NCI-H2171 (cell line): ENCODE measurements at regions not wholly inside any gene's neighbourhood (a gene's known extent, or its start where the extent isn't known, plus 50 kb on each side); places are given as distances from the start of the nearest gene placed in this dataset.
"Not testable (repeated sequence)": the region's sequence is repeated elsewhere in the genome, so short reads cannot be mapped to it uniquely, and the experiment has no call there.

Experiments
- DNase-seq: peaks from one replicate; lab custom pipeline; 2025; lab: John Stamatoyannopoulos, UW

DNA sequence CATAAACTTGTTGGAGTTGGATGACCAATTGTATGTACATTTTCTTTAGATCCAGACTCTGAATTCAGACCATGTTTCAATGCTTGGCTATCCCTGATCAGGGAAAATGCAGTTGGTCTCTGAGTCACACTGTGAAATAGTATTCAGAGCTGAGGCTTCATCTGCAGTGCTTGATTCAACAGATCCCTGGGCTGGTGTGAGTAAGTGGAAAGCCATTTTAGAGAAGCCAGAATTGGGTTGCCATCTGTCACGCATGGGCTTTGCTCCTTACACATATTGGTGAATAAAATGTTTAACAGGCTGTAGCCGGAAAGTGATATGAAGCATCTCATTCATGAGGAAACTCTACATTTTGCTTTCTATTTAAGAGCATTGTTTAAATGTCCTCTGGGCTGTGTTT is 50.0 kb upstream of the ACYP2 start:
- DNase-seq, result peak; percentile 75

DNA sequence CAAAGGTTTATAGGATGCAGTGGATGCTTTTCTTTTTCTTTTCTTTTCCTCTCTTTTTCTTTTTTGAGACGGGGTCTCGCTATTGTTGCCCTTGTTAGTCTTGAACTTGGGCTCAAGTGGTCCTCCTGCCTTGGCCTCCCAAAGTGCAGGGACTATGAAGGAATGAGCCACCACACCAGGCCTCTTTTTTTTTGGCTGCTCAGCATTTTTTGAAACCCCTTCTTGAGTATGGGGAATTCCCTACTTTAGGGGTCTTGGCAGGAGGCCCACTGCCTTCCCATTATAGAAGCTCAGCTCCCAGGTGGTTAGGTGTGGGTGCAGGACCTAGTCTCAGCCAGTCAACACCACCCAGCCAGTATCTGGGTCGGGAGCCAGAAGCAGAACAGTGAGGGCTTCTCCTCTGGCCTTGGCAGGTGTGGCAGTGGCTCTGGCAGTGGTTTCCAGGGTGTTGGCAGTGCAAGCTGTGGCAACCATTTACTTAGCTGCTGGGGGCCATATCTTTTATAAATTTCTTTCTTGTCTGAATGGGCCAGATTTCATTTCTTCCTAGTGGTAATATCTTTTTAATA is 51.4 kb upstream of the ACYP2 start:
- DNase-seq, result no peak

DNA sequence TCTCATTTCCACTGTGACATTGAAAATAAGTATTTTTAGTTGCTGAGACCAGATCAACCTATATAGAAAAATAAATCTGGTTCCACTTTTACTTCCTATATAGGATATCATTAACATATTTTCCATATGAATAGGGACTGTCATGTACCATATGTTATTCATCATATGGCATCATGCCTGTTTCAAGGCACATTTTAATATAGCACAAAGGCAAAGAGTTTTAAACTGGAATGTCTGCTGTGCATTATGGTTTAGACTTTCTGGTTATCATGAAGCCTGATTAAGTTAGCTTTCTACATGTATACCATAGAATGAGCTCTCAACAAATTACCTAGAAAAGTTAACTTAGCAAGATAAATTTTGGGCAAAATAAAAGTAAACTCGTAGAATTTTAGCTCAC is 53.0 kb upstream of the ACYP2 start:
- DNase-seq, result no peak

DNA sequence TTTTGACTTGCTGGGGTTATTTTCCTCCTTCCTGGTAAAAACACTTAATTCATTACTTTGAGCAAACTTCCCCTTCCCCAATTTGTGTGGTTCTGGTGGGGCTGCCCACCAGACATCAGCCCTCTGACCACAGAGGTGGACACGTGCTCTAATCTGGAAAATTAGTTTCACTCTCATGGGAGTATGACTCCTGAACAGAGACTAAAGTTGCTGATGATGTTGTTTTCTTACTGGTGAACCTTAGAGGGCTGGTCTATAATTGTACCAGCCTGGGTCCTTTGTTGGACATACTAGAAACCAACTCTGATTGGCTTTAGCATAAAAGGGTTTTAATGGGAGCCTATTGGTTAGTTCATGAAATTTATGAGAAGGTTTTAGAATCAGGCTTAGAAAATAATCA is 54.1 kb upstream of the ACYP2 start:
- DNase-seq, result no peak

DNA sequence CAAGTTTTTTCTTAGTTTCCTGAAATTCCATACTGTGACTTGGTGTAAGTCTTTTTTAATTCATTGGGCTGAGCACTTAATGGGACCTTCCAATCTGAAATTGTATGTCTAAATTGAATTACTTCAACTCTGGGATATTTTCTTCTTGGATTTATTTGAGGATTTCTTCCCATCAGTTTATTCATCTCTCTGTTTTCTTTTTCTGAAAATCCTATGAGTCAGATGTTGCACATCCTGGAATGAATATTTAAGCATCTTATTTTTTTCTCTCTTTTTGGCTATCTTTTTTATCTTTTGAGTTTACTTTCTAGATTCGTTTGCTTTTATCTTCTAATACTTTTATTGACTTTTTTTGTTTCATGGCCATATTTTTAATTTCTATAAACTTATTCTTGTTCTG is 55.4 kb upstream of the ACYP2 start:
- no peak for DNase-seq

DNA sequence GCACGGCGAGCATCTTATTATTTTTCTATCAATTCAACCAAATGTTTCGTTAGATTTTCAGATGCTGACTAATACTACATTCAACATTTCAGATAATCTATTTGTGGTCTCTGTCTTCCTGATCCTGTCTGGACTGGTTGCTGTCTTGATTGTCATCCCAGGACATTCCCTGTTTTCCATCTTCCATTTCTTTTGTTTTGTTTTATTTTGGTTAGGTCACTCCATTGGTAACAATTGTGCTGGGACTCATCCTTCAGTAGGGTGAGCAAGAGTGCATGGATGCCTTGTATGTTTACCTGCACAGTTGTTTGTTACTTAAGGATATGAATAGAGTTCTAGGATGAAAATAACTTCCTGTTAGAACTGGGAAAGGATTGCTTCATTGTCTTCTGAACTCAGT is 55.9 kb upstream of the ACYP2 start:
- no peak for DNase-seq

DNA sequence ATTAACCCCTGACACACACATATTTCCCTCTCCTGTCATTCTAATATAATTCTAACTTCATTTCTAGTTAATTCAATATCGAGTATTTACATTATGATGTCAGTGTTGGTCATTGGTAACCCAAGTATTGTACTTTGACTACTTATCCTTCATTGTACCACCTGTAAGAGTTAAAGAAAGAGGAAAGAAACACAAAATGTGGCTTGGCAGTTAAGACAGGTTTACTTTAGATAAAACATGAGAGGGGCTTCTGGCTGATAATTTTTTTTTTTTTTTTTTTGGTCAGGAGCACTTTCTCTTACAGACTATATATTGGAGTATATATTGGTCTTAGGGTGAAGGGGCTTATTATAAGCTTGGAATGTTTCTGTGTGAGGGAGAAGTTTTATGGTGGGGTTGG is 57.0 kb upstream of the ACYP2 start:
- DNase-seq, result no peak

DNA sequence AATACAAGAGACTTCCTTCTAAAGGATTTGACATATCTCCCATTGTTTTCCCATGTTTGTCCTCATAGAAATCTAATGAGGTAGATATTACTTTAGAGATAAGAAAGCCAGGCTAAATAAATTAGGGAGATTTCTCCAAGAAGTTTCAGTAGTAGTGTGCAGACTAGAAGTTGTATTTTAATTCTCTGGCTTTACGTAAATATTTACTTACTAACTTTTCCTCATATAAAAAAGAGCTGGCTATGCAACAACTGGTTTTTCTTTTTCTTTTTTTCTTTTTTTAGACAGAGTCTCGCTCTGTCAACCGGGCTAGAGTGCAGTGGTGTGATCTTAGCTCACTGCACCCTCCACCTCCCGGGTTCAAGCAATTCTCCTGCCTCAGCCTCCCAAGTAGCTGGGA is 60.6 kb upstream of the ACYP2 start:
- DNase-seq, result no peak

DNA sequence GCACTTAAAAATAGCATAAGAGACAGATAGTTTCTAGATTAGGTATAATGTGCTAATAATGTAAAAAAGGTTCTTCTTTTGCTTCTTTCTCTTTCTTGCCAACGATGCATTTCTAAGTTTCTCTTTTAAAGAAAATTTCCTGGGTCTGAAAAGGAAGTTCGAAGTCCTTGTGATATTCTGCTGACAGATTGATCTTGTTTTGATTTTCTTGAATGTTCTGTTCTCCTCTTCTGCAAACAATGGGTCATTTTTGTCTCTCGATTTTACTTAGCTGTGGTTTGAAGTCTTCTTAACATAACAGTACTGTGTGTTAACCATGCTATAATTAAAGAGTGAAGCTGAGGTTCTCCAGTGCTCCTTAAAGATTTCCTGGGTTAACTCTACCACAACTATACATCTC is 61.1 kb upstream of the ACYP2 start:
- no peak for DNase-seq

DNA sequence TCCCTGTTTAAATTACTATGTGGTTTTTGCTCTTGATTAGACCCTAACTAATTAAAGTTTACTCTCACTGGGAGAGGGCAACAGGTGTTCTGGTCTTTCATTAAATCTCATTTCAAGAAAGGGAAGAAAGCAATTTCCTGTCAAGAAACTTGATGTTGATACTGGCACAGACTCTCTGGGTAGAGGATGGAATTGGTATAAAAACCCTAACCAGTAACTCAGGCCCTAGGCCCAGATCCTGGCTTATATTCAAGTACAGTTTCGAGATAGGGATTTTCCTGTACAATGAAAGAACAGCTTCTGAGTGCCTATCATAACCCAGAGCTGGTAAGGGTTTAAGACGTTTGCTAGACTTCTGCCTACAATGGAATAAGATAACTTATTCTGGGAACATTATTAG is 61.6 kb upstream of the ACYP2 start:
- DNase-seq, result no peak

DNA sequence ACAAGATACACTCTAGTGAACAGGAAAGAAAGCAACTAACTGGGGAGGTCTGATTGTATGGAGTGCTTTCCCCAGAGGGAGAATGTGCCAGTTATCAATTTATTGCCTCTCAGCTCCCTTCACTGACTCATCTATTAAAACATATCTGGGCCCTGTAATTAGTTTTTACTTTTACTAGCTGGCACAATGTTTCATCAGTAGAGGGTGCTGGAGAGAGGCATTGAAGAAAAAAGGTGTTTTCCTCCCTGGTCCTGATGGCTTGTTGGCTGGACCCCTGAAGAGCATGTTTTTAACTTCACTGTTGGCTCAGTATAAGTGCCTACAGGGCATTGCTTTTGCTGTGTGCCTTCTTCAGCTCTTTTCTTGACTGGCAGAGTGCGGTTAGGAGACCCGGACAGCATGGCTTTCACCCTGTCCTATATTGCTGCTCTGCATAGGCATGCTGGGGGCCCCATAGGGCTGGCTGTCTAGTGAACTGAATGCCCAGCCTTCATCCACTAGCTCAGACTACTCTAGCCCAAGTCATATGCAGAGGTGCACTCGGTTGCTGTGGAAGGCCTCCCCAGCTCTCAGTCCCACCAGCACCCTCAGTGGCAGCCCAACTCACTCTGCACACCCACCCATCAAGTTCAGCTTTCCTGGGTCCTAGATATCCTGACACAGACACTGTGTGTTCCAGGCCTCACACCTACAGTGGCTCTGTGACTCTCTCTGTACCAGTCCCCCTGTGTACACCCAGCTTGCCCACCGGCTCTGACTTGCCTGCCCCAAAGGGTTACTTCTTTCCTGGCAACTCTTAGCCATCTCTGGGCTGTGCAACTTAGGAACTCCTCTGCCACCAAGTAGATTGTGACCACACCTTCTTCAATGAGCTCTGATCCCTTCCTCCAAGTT is 62.3 kb upstream of the ACYP2 start:
- no peak for DNase-seq

DNA sequence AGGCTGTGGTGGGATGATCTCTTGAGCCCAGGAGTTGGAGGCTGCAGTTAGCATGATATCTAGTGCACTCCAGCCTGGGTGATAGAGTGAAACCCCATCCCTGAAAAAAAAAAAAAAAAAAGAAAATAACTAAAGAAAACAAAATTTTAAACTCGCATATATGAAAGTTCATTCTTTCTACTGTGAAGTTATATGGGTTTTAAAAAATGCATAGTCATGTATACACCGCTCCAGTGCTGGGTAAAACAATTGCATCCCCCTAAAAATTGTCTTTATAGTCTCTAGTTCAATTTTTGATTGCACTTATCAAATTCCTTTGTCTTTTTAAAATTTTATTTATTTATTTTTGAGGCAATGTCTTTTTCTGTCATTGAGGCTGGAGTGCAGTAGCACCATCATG is 65.0 kb upstream of the ACYP2 start:
- DNase-seq, result no peak

DNA sequence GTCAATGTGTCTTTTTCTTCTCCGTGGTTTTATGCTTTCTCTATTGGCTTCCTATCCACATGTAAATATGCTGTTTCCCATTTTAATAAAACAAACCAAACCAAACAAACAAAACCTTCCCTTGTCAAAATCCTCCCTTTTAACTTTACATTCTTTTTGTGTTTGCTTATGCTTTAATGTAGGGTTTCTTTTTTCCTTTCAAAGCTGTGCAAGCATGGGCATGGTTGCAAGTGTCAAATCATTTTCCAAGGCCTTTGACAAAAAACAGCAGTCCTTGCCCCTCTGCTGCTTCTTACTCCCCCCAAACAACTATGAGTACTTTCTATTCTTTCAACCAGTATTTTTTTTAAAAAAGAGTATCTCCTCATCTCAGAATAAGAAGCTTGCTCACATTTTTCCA is 66.0 kb upstream of the ACYP2 start:
- no peak for DNase-seq

DNA sequence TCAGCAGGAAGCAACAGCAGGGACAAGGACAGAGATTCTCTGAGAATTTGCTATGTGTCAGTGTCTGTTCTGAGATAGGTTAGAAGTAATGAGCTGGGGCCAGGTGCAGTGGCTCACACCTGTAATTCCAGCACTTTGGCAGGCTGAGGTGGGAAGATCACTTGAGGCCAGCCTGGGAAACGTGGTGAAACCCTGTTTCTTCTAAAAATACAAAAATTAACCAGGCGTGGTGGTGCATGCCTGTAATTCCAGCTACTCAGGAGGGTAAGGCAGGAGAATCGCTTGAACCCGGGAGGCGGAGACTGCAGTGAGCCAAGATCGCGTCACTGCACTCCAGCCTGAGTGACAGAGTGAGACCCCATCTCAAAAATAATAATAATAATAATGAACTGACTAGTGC is 66.5 kb upstream of the ACYP2 start:
- not testable (repeated sequence) for DNase-seq

DNA sequence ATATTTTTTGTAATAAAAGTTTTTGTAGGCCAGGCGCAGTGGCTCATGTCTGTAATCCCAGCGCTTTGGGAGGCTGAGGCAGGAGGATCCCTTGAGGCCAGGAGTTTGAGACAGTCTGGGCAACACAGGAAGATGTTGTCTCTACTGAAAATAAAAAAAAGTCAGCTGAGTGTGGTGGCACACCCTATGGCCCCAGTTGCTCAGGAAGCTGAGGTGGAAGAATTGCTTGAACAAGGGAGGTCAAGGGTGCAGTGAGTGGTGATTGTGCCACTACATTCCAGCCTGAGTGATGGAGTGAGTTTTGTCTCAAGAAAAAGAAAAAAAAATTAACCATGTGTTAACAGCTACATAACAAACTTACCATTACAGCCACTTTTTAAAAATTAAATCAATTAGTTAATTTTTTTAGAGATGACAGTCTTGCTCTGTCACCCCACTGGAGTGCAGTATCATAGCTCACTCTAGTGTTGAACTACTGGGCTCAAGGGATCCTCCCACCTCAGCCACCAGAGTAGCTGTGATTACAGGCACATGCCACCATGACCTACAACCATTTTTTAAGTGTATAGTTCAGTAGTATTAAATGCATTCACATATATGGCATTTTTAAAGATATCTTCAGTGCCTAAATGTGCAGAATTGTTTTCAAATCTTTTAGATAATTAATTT is 67.2 kb upstream of the ACYP2 start:
- DNase-seq, result no peak

DNA sequence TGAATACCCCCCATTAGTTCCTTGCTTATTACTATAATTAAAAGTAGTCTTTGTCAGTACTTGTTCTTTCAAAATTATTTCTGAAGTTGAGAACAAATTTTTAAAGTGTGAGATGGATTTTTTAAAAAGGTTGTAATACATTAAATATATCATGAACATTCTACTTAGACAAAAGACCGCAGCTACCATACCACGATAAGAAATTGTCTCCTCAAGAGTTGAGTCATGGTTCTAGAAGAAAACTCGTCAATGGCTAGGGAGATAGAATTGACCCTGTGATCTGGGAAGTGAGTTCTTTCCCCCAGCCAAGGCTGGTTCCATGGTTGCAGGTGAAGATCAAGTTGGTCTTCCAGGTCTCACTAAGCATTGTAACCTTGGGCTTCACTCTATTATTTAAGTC is 67.8 kb upstream of the ACYP2 start:
- DNase-seq, result no peak

DNA sequence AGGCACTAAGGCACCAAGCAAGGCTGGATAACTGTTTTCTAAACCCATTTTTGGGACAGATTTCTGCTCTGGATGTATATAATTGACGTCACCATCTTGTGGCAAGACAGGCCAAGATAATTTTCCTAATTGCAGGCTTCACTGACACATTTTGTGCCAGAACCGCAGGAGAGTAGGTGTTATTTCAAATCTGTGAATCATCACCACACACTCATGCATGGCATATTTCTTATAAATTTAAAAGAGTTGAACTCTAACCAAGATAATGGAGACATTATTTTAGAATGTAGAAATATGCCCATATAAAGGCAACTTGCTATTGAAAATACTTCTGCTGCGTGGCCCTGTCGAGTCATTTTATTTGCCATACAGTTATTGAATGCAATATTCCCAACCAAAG is 68.3 kb upstream of the ACYP2 start:
- no peak for DNase-seq

DNA sequence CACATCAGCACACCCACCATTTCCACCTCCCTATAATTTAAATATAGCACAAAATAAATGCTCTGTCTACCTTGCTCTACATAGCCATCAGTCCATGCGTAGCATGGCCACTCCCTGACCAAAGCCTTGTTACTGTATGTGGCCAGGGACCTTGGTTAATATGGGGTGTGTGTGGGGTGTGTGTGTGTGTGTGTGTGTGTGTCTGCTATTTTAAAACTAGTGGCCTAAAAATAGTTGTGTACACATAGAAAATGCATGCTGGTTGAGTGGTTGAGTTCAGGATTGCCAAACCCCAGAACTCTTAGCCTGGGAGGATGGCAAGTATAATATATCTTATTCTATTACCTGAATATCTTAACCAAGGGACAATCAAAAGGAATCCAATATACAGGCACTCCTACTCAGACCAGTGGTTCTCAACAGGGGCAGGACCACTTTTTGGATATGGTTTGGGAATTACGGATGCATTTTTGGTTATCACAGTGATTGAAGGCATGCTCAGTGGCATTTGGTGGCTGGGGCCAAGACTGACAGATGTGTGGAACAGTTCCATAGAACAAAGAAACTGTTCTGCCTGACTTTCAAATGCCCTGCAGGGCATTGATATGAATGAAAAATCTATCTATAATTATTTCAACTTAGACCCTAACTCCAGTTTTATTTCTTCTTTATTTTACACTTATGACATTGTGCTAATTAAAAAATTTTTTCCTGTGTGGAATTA is 72.3 kb upstream of the PSME4 start:
- no peak for DNase-seq

DNA sequence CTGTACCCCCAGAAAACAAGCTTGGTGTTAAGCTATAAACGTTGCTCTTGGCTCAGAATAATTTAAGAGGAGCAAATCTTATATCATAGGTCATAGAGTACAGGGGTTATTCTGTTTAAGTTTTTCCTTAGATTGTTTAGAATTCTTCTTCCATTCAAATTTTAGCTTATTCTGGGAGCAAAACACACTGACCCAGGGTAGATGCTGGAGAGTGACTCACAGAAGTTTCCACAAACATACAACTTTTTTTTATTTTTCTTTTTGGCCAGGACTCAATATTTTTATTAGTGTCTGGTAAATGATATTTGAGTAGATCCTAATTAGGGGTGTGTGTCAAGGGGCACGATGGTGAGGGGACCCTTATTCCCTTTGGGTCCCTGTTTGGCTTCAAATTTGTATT is 71.5 kb upstream of the PSME4 start:
- no peak for DNase-seq

DNA sequence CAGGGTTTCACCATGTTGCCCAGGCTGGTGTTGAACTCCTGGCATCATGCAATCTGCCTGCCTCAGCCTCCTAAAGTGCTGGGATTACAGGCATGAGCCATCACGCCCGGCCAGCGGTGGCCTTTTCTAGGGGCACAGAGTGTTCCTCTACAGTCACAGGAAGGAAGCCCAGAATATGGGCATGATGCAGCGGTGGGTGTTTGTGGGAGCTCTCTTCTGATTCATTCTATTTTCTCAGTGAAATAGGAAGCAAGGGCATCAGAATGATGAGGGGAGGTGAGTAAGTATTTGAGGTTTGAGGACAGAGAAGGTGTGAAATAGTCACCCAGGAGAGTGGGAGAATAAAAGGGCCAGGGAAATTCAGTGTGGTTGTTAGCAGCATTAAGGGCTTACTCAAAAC is 70.3 kb upstream of the PSME4 start:
- no peak for DNase-seq

DNA sequence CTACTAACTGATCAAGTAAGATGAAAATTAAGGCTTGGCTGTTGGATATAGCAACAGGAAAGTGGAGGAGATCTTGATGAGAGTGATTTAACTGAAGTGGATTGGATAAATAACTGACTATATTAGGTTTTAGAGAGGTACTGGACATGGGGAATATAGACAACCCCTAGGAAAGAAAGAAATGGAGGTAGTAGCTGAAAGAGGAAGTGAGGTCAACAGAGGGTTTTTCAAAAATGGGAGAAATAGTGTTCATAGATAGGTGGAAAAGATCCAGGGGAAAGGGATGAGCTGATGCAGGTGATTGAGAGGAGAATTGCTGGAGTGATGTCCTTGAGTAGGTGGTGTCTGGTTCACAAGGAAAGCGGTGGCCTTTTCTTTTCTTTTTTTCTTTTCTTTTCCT is 69.9 kb upstream of the PSME4 start:
- DNase-seq, result no peak

DNA sequence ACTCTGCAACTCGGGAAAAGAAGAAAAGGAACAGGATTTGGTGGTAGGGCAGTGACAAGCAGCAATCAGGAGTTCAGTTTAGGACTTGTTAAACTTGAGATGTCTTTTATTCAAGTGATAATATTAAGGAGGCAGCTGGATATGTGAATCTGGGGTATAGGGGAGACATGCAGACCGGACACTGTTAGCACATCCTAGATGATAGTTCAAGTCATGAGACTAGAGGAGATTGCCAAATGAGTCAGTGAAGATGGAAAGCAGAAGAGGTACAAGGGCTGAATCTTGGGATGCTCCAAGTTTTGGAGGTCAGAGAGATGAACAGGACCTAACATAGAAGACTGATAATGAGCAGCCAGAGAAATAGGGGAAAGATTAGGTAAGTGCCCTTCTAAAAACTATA is 69.5 kb upstream of the PSME4 start:
- no peak for DNase-seq

DNA sequence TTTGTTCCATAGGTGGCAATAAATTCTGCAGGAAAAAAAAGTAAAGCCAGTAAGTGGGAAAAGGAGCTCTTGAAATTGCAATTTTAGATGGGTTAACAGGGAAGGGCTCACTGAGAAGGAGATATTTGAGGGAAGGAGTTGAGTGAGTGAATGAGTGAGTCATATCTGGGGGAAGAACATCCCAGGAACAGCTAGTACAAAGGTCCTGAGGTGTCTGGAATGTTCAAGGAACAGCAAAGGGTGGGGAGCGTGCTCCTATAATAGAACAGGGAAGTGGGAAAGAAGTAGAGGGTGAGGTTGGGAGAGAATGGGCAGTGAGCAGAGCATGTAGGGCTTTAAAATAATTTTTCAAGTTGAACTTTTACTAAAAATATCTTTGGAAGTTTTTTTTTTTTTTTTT is 68.0 kb upstream of the PSME4 start:
- no peak for DNase-seq
